ENCODE measurements at regions not wholly inside any gene's neighbourhood (a gene's known extent, or its start where the extent isn't known, plus 50 kb on each side); places are given as distances from the start of the nearest gene placed in this dataset.

- no peak for TF ChIP-seq REST (IDR thresholded peaks at IDR 0.05)
Observed at GRCh38 chr2:144014103-144014502, 505.8 kb downstream of the ZEB2 start (continued).

GRCh38 chr2:144012304-144012703 lies 507.6 kb downstream of the ZEB2 start:
- H3K9ac ChIP-seq (ENCODE audit: low read depth in 1 of 2, low read length in 2 of 2), result no peak overlapping the region
- DNase-seq (ENCODE audit: low spot score), result no peak
- no peaks in the 10 kb centered on the region for H3K9me3 ChIP-seq (ENCODE audit: control insufficient read depth in 4 of 4, low read length in 3 of 4)
- H3K4me1 ChIP-seq (ENCODE audit: control insufficient read depth in 4 of 4, insufficient read depth in 4 of 4, low read length in 3 of 4), result no peaks in the 10 kb centered on the region
- H3K4me3 ChIP-seq (ENCODE audit: low read depth in 1 of 3, low read length in 3 of 3), result no peak overlapping the region
- H3K36me3 ChIP-seq (ENCODE audit: control insufficient read depth in 4 of 4, insufficient read depth in 3 of 4, low read depth in 1 of 4, low read length in 3 of 4), result no peaks in the 10 kb centered on the region
- TF ChIP-seq FOXA2 (IDR thresholded peaks at IDR 0.05), result no peak
- no peak for TF ChIP-seq ZBTB33 (IDR thresholded peaks at IDR 0.05)
- TF ChIP-seq RAD21 (IDR thresholded peaks at IDR 0.05), result no peak
- TF ChIP-seq REST (IDR thresholded peaks at IDR 0.05), result no peak
- no peak for TF ChIP-seq FOXA1 (IDR thresholded peaks at IDR 0.05)
- WGBS, result 93% methylated on average over 4 of the region's 4 CpGs
- no peak overlapping the region for H3K27ac ChIP-seq (ENCODE audit: low read depth in 1 of 2, low read length in 2 of 2)
- no peaks in the 10 kb centered on the region for H3K27me3 ChIP-seq (ENCODE audit: control insufficient read depth in 4 of 4, insufficient read depth in 4 of 4, low read length in 3 of 4)

GRCh38 chr2:144011553-144011952 lies 508.4 kb downstream of the ZEB2 start:
- DNase-seq (ENCODE audit: low spot score), result no peak
- 71% methylated on average over 2 of the region's 2 CpGs for WGBS
- H3K27ac ChIP-seq (ENCODE audit: low read depth in 1 of 2, low read length in 2 of 2), result no peak overlapping the region
- TF ChIP-seq FOXA1 (IDR thresholded peaks at IDR 0.05), result no peak
- TF ChIP-seq HNF4G (IDR thresholded peaks at IDR 0.05), result no peak
- TF ChIP-seq FOXA2 (IDR thresholded peaks at IDR 0.05), result no peak
- no peak for TF ChIP-seq ATF3 (IDR thresholded peaks at IDR 0.05)
- TF ChIP-seq MAX (IDR thresholded peaks at IDR 0.05), result no peak
- no peak for TF ChIP-seq REST (IDR thresholded peaks at IDR 0.05)
- no peak for TF ChIP-seq HNF4A (conservative IDR thresholded peaks at IDR 0.05)
- TF ChIP-seq ZBTB33 (IDR thresholded peaks at IDR 0.05), result no peak
- no peak for TF ChIP-seq GABPA (IDR thresholded peaks at IDR 0.05 in 1 of 2, conservative IDR thresholded peaks at IDR 0.05 in 1 of 2)
- TF ChIP-seq TAF1 (conservative IDR thresholded peaks at IDR 0.05), result no peak
- no peaks in the 10 kb centered on the region for H3K36me3 ChIP-seq (ENCODE audit: control insufficient read depth in 4 of 4, insufficient read depth in 3 of 4, low read depth in 1 of 4, low read length in 3 of 4)
- no peak overlapping the region for H3K9ac ChIP-seq (ENCODE audit: low read depth in 1 of 2, low read length in 2 of 2)
- no peak overlapping the region for H3K4me3 ChIP-seq (ENCODE audit: low read depth in 1 of 3, low read length in 3 of 3)
- no peaks in the 10 kb centered on the region for H3K4me1 ChIP-seq (ENCODE audit: control insufficient read depth in 4 of 4, insufficient read depth in 4 of 4, low read length in 3 of 4)
- no peaks in the 10 kb centered on the region for H3K27me3 ChIP-seq (ENCODE audit: control insufficient read depth in 4 of 4, insufficient read depth in 4 of 4, low read length in 3 of 4)
- H3K9me3 ChIP-seq (ENCODE audit: control insufficient read depth in 4 of 4, low read length in 3 of 4), result no peaks in the 10 kb centered on the region
